AG04449 (cell line): ENCODE measurements at regions not wholly inside any gene's neighbourhood (a gene's known extent, or its start where the extent isn't known, plus 50 kb on each side); places are given as distances from the start of the nearest gene placed in this dataset.

Source experiments
- CTCF ChIA-PET: fragments of 350-600 bp; formaldehyde crosslinking; extraction: SDS; loops from one replicate; lab custom pipeline; 2021; ENCODE audit warnings: antibody characterized with exemption; lab: Yijun Ruan, JAX
- POLR2A ChIA-PET: fragments of 400-600, 350-600 bp; formaldehyde crosslinking; extraction: SDS; loops from one replicate; lab custom pipeline; 2020; ENCODE audit warnings: antibody characterized with exemption, inconsistent platforms; lab: Yijun Ruan, JAX
- DNase-seq: peaks from one replicate; pipeline ENCODE4 v3.0.0-alpha.2; 2010; ENCODE audit warnings: low read depth, low spot score
- H3K4me3 ChIP-seq: 2 replicates; pipeline ENCODE4 v1.5.1; 2011; ENCODE audit warnings: low read depth, mild to moderate bottlenecking, control low read depth, low read length
- CTCF ChIP-seq: IDR thresholded peaks from one replicate; pipeline ENCODE4 v1.5.1; 2011; ENCODE audit warnings: mild to moderate bottlenecking, moderate library complexity, low read length, control low read depth, inconsistent platforms; ENCODE audit not compliant: insufficient read depth; ENCODE audit errors: missing control alignments

- TF ChIP-seq CTCF: no peak
- no peak for DNase-seq
- no peak overlapping the region for H3K4me3 ChIP-seq
- CTCF ChIA-PET: interaction anchor here (0.7 to 3.5 kb wide), 8 partner anchors 8 to 117 kb away, joined by 3 to 18 read pairs (median 3); no protein-coding TSS in a partner anchor
- POLR2A ChIA-PET: no interaction called here
These were observed 112.4 kb upstream of the DST start for GRCh38 chr6:56755040-56755439.

- no peak overlapping the region for H3K4me3 ChIP-seq
- DNase-seq: no peak
- no peak for TF ChIP-seq CTCF
- CTCF ChIA-PET: interaction anchor here (1.0 to 1.1 kb wide), 2 partner anchors 9 to 16 kb away, joined by 3 read pairs; no protein-coding TSS in a partner anchor
- POLR2A ChIA-PET: no interaction called here
These were observed 111.1 kb upstream of the DST start for GRCh38 chr6:56753811-56754210.

DNA sequence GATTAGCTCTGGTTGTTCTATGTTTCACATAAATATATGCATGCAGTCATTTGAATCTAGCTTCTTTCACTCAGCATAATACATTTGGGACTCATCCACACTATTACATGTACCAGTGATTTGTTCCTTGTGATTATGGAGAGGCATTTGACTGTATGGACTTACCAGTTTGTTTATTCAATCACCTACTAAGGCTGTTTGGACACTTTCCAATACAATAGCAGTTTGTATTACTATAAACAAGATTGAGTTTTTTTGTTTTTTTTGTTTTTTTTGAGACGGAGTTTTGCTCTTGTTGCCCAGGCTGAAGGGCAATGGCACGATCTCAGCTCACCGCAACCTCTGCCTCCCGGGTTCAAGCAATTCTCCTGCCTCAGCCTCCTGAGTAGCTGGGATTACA, 109.8 kb upstream of the DST start:
- no peak for DNase-seq
- TF ChIP-seq CTCF: no peak
- ChIA-PET POLR2A (interaction anchor here (1.1 kb wide), 1 partner anchor 23 kb away, joined by 3 read pairs; no protein-coding TSS in a partner anchor), CTCF (interaction anchor here (0.8 to 2.9 kb wide), 5 partner anchors 9 to 271 kb away, joined by 3 to 13 read pairs (median 4); no protein-coding TSS in a partner anchor)
- no peak overlapping the region for H3K4me3 ChIP-seq

DNA sequence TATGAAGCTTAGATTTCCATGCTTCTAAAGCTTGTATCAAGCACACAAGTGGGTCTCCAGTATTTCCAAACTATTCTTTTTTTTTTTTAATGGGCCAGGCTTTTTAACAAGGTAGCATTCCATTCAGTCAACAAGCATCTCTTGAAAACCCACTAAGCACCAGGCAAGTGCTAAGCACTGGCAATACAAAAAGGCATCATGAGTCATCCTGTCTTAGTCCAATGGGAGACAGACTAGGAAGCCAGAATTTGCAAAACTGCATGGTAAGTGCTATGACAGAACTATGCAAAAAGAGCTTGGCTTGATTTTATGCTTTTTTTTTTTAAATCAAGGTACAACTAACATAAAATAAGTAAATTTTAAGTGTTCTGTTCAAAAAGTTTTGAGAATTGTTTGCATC, 109.3 kb upstream of the DST start:
- DNase-seq: no peak
- ChIA-PET POLR2A (interaction anchor here (1.1 kb wide), 1 partner anchor 22 kb away, joined by 3 read pairs; no protein-coding TSS in a partner anchor), CTCF (interaction anchor here (0.8 to 2.9 kb wide), 5 partner anchors 9 to 272 kb away, joined by 3 to 13 read pairs (median 4); no protein-coding TSS in a partner anchor)

DNA sequence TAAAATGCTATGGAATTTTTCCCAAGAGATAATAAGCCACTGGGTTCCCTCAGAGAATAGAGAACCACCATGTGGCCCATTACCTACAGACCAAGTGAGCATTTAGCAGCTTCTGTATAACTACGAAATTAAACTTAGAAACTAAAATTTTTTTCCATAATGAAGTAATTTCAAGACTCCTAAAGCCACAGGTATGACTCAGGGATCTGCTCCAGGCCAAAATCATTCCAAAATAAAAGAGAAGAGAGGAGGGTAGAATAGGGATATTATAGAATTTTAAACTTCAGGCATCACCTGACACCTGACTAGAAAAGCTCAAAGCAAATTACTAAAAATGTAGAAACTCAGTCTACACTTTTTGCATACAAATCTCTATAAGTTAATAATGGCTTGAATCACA, 108.9 kb upstream of the DST start:
- ChIA-PET POLR2A (no interaction called here), CTCF (interaction anchor here (1.3 to 2.9 kb wide), 4 partner anchors 10 to 151 kb away, joined by 3 to 13 read pairs (median 4); no protein-coding TSS in a partner anchor)
- TF ChIP-seq CTCF: no peak
- H3K4me3 ChIP-seq: no peak overlapping the region
- no peak for DNase-seq

More for the DNA sequence above, 109.3 kb upstream of the DST start:
- H3K4me3 ChIP-seq: no peak overlapping the region
- no peak for TF ChIP-seq CTCF

DNA sequence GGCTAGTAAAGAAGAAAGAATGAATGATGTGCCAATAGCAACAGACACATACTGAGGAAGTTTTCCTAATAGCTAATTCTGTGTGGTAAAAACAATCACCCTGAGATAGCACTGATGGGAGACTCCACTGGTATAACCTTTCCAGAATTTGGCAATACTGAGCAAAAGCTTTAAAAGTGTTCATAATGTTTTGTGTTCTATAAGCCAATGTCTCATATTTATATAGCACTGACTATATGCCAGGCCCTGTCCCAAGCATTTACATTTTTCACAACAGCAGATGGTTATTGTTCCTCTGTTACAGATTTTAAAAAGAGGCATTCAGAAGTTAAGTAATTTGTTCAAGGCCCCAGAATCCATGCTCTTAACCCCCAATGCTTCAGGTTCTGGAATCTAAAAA, 108.0 kb upstream of the DST start:
- CTCF ChIA-PET: interaction anchor here (0.7 to 2.9 kb wide), 3 partner anchors 11 to 152 kb away, joined by 3 to 13 read pairs (median 4); no protein-coding TSS in a partner anchor
- TF ChIP-seq CTCF: no peak
- no peak for DNase-seq
- no peak overlapping the region for H3K4me3 ChIP-seq
- POLR2A ChIA-PET: no interaction called here
